ENCODE measurements at regions not wholly inside any gene's neighbourhood (a gene's known extent, or its start where the extent isn't known, plus 50 kb on each side); places are given as distances from the start of the nearest gene placed in this dataset.

DNA sequence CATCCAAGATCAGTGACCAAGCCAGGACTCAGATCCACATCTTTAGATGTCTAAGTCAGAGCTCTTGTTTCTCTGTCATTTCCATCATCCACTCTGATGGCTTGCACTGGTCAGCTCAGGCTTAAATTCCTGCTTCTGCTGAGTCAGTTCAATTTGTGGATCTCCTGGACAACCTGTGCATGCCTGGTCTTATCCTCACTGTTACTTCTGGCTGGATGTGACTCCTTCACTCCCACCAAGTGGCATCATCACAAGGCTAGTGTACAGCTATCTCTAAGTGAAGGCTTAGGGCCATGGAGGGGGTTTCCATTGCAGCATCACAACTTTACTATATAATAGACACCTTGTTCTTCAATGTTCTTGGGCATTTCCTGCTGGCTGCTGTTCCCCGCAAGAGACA lies 102.9 kb downstream of the EMP1 start:
- FAIRE-seq = no peak
- CTCF ChIA-PET = interaction anchor here (1.1 kb wide), 1 partner anchor 44 kb away, joined by 7 read pairs; no protein-coding TSS in a partner anchor
- in situ Hi-C loops (cut with MboI) = no loop called here
- TF ChIP-seq RAD21 (IDR thresholded peaks at IDR 0.05; ENCODE audit: insufficient read depth, low read depth, low read length) (no peak), HDGF (IDR thresholded peaks at IDR 0.05) (no peak), EED (IDR thresholded peaks at IDR 0.05; ENCODE audit: low read depth) (no peak), SREBF2 (IDR thresholded peaks at IDR 0.05; ENCODE audit: low read length) (no peak), ZNF207 (IDR thresholded peaks at IDR 0.05; ENCODE audit: borderline replicate concordance) (no peak), RUNX3 (IDR thresholded peaks at IDR 0.05; ENCODE audit: low read length) (no peak), TAF1 (IDR thresholded peaks at IDR 0.05; ENCODE audit: borderline replicate concordance, low read depth, low read length) (no peak), SMC3 (IDR thresholded peaks at IDR 0.05; ENCODE audit: borderline replicate concordance, low read length) (no peak), BCL11A (IDR thresholded peaks at IDR 0.05; ENCODE audit: low read depth, low read length) (no peak)
- TF ChIP-seq, protein P1, sequence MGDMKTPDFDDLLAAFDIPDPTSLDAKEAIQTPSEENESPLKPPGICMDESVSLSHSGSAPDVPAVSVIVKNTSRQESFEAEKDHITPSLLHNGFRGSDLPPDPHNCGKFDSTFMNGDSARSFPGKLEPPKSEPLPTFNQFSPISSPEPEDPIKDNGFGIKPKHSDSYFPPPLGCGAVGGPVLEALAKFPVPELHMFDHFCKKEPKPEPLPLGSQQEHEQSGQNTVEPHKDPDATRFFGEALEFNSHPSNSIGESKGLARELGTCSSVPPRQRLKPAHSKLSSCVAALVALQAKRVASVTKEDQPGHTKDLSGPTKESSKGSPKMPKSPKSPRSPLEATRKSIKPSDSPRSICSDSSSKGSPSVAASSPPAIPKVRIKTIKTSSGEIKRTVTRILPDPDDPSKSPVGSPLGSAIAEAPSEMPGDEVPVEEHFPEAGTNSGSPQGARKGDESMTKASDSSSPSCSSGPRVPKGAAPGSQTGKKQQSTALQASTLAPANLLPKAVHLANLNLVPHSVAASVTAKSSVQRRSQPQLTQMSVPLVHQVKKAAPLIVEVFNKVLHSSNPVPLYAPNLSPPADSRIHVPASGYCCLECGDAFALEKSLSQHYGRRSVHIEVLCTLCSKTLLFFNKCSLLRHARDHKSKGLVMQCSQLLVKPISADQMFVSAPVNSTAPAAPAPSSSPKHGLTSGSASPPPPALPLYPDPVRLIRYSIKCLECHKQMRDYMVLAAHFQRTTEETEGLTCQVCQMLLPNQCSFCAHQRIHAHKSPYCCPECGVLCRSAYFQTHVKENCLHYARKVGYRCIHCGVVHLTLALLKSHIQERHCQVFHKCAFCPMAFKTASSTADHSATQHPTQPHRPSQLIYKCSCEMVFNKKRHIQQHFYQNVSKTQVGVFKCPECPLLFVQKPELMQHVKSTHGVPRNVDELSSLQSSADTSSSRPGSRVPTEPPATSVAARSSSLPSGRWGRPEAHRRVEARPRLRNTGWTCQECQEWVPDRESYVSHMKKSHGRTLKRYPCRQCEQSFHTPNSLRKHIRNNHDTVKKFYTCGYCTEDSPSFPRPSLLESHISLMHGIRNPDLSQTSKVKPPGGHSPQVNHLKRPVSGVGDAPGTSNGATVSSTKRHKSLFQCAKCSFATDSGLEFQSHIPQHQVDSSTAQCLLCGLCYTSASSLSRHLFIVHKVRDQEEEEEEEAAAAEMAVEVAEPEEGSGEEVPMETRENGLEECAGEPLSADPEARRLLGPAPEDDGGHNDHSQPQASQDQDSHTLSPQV (IDR thresholded peaks at IDR 0.05) = no peak
- TF ChIP-seq, protein P2, sequence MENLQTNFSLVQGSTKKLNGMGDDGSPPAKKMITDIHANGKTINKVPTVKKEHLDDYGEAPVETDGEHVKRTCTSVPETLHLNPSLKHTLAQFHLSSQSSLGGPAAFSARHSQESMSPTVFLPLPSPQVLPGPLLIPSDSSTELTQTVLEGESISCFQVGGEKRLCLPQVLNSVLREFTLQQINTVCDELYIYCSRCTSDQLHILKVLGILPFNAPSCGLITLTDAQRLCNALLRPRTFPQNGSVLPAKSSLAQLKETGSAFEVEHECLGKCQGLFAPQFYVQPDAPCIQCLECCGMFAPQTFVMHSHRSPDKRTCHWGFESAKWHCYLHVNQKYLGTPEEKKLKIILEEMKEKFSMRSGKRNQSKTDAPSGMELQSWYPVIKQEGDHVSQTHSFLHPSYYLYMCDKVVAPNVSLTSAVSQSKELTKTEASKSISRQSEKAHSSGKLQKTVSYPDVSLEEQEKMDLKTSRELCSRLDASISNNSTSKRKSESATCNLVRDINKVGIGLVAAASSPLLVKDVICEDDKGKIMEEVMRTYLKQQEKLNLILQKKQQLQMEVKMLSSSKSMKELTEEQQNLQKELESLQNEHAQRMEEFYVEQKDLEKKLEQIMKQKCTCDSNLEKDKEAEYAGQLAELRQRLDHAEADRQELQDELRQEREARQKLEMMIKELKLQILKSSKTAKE (IDR thresholded peaks at IDR 0.05; ENCODE audit: low read depth, poor library complexity, severe bottlenecking) = no peak
- TF ChIP-seq, protein P3, sequence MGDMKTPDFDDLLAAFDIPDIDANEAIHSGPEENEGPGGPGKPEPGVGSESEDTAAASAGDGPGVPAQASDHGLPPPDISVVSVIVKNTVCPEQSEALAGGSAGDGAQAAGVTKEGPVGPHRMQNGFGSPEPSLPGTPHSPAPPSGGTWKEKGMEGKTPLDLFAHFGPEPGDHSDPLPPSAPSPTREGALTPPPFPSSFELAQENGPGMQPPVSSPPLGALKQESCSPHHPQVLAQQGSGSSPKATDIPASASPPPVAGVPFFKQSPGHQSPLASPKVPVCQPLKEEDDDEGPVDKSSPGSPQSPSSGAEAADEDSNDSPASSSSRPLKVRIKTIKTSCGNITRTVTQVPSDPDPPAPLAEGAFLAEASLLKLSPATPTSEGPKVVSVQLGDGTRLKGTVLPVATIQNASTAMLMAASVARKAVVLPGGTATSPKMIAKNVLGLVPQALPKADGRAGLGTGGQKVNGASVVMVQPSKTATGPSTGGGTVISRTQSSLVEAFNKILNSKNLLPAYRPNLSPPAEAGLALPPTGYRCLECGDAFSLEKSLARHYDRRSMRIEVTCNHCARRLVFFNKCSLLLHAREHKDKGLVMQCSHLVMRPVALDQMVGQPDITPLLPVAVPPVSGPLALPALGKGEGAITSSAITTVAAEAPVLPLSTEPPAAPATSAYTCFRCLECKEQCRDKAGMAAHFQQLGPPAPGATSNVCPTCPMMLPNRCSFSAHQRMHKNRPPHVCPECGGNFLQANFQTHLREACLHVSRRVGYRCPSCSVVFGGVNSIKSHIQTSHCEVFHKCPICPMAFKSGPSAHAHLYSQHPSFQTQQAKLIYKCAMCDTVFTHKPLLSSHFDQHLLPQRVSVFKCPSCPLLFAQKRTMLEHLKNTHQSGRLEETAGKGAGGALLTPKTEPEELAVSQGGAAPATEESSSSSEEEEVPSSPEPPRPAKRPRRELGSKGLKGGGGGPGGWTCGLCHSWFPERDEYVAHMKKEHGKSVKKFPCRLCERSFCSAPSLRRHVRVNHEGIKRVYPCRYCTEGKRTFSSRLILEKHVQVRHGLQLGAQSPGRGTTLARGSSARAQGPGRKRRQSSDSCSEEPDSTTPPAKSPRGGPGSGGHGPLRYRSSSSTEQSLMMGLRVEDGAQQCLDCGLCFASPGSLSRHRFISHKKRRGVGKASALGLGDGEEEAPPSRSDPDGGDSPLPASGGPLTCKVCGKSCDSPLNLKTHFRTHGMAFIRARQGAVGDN (IDR thresholded peaks at IDR 0.05) = no peak
- TF ChIP-seq, protein P4, sequence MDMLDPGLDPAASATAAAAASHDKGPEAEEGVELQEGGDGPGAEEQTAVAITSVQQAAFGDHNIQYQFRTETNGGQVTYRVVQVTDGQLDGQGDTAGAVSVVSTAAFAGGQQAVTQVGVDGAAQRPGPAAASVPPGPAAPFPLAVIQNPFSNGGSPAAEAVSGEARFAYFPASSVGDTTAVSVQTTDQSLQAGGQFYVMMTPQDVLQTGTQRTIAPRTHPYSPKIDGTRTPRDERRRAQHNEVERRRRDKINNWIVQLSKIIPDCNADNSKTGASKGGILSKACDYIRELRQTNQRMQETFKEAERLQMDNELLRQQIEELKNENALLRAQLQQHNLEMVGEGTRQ (IDR thresholded peaks at IDR 0.05; ENCODE audit: borderline replicate concordance, low read depth, low read length) = no peak

More for the DNA sequence above, 102.9 kb downstream of the EMP1 start:
- Histone ChIP-seq H3K4me2 (ENCODE audit: control insufficient read depth, insufficient read depth) (no peak overlapping the region), H2AFZ (ENCODE audit: control insufficient read depth, low read depth, low read length) (no peak overlapping the region), H3K36me3 (ENCODE audit: control insufficient read depth in 2 of 2, insufficient read depth in 2 of 2, low read length in 1 of 2) (no peaks in the 10 kb centered on the region), H3K4me3 (no peak overlapping the region), H3K27ac (ENCODE audit: control insufficient read depth, insufficient read depth) (no peak overlapping the region), H3K9me3 (replicated peaks; ENCODE audit: control insufficient read depth, insufficient read depth, low read length) (no peaks in the 10 kb centered on the region), H3K27me3 (replicated peaks in 1 of 2; ENCODE audit: control insufficient read depth in 2 of 2, insufficient read depth in 2 of 2, low read length in 1 of 2) (peaks cover 3 to 4% of the 10 kb centered on the region in 2 experiments; a peak in 3 of 4 replicates), H3K9ac (ENCODE audit: control insufficient read depth, insufficient read depth, low read length) (no peak overlapping the region), H3K79me2 (ENCODE audit: control insufficient read depth, insufficient read depth, low read length) (no peaks in the 10 kb centered on the region), H3K4me1 (ENCODE audit: control insufficient read depth, insufficient read depth, low read length) (no peaks in the 10 kb centered on the region), H4K20me1 (ENCODE audit: control insufficient read depth, insufficient read depth) (no peaks in the 10 kb centered on the region)
- ChIA-PET RAD21 (ENCODE audit: unreplicated experiment) (no interaction called here), SMC1A (ENCODE audit: uncharacterized antibody, unreplicated experiment) (no interaction called here), POLR2A (no interaction called here)
- no TSS peak for BruUV-seq (replicated peaks)
- intact Hi-C loops (cut with micrococcal nuclease; ENCODE audit: unreplicated experiment) = no loop called here
- no peak for DNase-seq (ENCODE audit: low read depth, low spot score)
- 0% methylated on average over 1 of the region's 1 CpG for WGBS (ENCODE audit: insufficient coverage, insufficient replicate concordance, low lambda C conversion rate, missing lambda C conversion rate)
- peak; percentile 21; the same call in 1 of the 3 replicates for ATAC-seq

All from GM12878 (cell line).